Epithelial cell of esophagus (primary cell): ENCODE measurements at regions not wholly inside any gene's neighbourhood (a gene's known extent, or its start where the extent isn't known, plus 50 kb on each side); places are given as distances from the start of the nearest gene placed in this dataset.

ENCODE experiments used
- DNase-seq: peaks from one replicate; pipeline ENCODE4 v3.0.0; 2010; ENCODE audit warnings: low read depth
- H3K4me3 ChIP-seq: 2 replicates; pipeline ENCODE4 v1.5.1; 2011; ENCODE audit warnings: mild to moderate bottlenecking, low read length, control low read depth
- CTCF ChIP-seq: IDR thresholded peaks from 2 replicates; pipeline ENCODE4 v1.5.1; 2011; ENCODE audit warnings: low read depth, mild to moderate bottlenecking, low read length, control low read depth, inconsistent platforms; ENCODE audit not compliant: insufficient read depth; ENCODE audit errors: missing control alignments

GRCh38 chr18:60543646-60544045 is 171.1 kb upstream of the MC4R start:
- no peak for DNase-seq
- no peak overlapping the region for H3K4me3 ChIP-seq
- no peak for TF ChIP-seq CTCF

GRCh38 chr18:60549338-60549960 is 176.9 kb upstream of the MC4R start:
- H3K4me3 ChIP-seq: no peak overlapping the region
- peak; percentile 78 for TF ChIP-seq CTCF
- peak; percentile 78 for DNase-seq

DNA sequence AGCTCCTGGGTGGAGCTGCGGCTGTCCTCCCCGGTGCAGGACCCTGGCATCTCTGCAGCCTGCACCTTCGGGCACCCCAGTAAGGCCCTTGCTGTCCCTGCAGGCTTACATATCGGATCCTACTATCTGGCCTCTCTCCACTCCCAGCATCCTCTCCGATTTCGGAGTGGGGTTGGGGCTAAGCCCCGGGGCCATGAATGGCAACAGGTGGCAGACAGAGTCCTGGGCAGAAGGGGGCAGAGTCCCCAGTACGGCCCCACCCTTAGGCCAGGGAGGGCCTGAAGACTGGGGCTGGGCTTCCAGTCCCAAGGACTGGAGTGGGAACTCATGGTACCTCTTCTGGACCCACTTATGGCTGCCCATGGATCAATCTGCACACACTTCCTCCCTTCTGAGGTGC is 180.4 kb upstream of the MC4R start:
- H3K4me3 ChIP-seq: no peak overlapping the region
- DNase-seq: no peak
- TF ChIP-seq CTCF: no peak

- no peak overlapping the region for H3K4me3 ChIP-seq
- no peak for TF ChIP-seq CTCF
- no peak for DNase-seq
Measured at GRCh38 chr18:60554967-60555366, 182.4 kb upstream of the MC4R start.

GRCh38 chr18:60555625-60556024 is 183.1 kb upstream of the MC4R start:
- no peak for DNase-seq
- TF ChIP-seq CTCF: no peak
- no peak overlapping the region for H3K4me3 ChIP-seq

GRCh38 chr18:60556326-60556725 is 183.8 kb upstream of the MC4R start:
- no peak for DNase-seq
- no peak overlapping the region for H3K4me3 ChIP-seq
- TF ChIP-seq CTCF: no peak

- no peak for TF ChIP-seq CTCF
- no peak overlapping the region for H3K4me3 ChIP-seq
- no peak for DNase-seq
Measured at GRCh38 chr18:60560071-60560470, 187.5 kb upstream of the MC4R start.
